H1 (cell line): ENCODE measurements at regions not wholly inside any gene's neighbourhood (a gene's known extent, or its start where the extent isn't known, plus 50 kb on each side); places are given as distances from the start of the nearest gene placed in this dataset.

Experiments
- CTCF ChIA-PET: fragments of 300-600 bp; sonication (Branson Sonifier 250); formaldehyde crosslinking; loops from one replicate; lab custom pipeline; 2021; ENCODE audit not compliant: partially characterized antibody; lab: Charles Lee
- POLR2A ChIA-PET: fragments of 300-600 bp; sonication (Branson Sonifier 250); formaldehyde crosslinking; loops from one replicate; lab custom pipeline; 2021; ENCODE audit warnings: inconsistent platforms; ENCODE audit not compliant: partially characterized antibody; lab: Charles Lee
- DNase-seq, 2 experiments: peaks; one replicate each; pipeline versions ENCODE4 v3.0.0 to v3.0.0-alpha.2; 2010 to 2022; ENCODE audit warnings: low spot score in 2 of 2, low read depth in 1 of 2, mixed read lengths in 1 of 2
- FAIRE-seq: peaks from 2 replicates; lab custom pipeline; 2011; peaks lifted over from hg19 to GRCh38; lab: Jason Lieb, UNC
- H2AFZ ChIP-seq: 2 replicates; pipeline ENCODE4 v1.8.1; 2012; ENCODE audit warnings: low read length, inconsistent platforms
- H2AK5ac ChIP-seq: 2 replicates; pipeline ENCODE4 v1.6.1; 2013; ENCODE audit warnings: low read depth, low read length
- H2BK120ac ChIP-seq: replicated peaks from 2 replicates; pipeline ENCODE3; 2013; ENCODE audit warnings: low read depth, low read length, inconsistent platforms
- H2BK12ac ChIP-seq: 2 replicates; pipeline ENCODE4 v1.6.1; 2013; ENCODE audit warnings: low read depth, low read length
- H2BK15ac ChIP-seq: 2 replicates; pipeline ENCODE4 v1.6.1; 2013; ENCODE audit warnings: low read length
- H2BK20ac ChIP-seq: 2 replicates; pipeline ENCODE4 v1.6.1; 2013; ENCODE audit warnings: low read length
- H2BK5ac ChIP-seq: 2 replicates; pipeline ENCODE4 v1.6.1; 2013; ENCODE audit warnings: low read depth, low read length
- H3K14ac ChIP-seq: 2 replicates; pipeline ENCODE4 v1.6.1; 2013; ENCODE audit warnings: inconsistent platforms; ENCODE audit not compliant: insufficient read length
- H3K18ac ChIP-seq: 2 replicates; pipeline ENCODE4 v1.6.1; 2013; ENCODE audit warnings: low read length; ENCODE audit errors: extremely low read depth
- H3K23ac ChIP-seq: 2 replicates; pipeline ENCODE4 v1.6.1; 2013; ENCODE audit warnings: inconsistent platforms; ENCODE audit not compliant: insufficient read length
- H3K23me2 ChIP-seq: 2 replicates; pipeline ENCODE4 v1.6.1; 2013; ENCODE audit warnings: low read depth, low read length
- H3K27ac ChIP-seq: 2 replicates; pipeline ENCODE4 v1.6.1; 2011; ENCODE audit warnings: low read depth, low read length, inconsistent platforms
- H3K27me3 ChIP-seq, 4 experiments: replicated peaks in 1 of 4; 1 replicate in 1 of 4; 2 replicates in 3 of 4; pipeline versions ENCODE4 v1.6.1 to v1.8.1; 2011 to 2013; ENCODE audit warnings: low read length in 3 of 4, mild to moderate bottlenecking in 3 of 4, inconsistent platforms in 2 of 4, mixed read lengths in 2 of 4, moderate library complexity in 1 of 4; ENCODE audit not compliant: control insufficient read depth in 3 of 4, insufficient read depth in 3 of 4; ENCODE audit errors: extremely low read depth in 1 of 4
- H3K36me3 ChIP-seq, 4 experiments: 2 replicates each; pipeline versions ENCODE4 v1.6.1 to v1.8.1; 2011 to 2013; ENCODE audit warnings: mild to moderate bottlenecking in 4 of 4, low read length in 3 of 4, moderate library complexity in 2 of 4, control low read depth in 1 of 4, inconsistent platforms in 1 of 4; ENCODE audit not compliant: insufficient read depth in 4 of 4, control insufficient read depth in 2 of 4
- H3K4ac ChIP-seq: replicated peaks from 2 replicates; pipeline ENCODE3; 2013; ENCODE audit warnings: low read length, low read depth, mixed read lengths, inconsistent platforms; ENCODE audit not compliant: insufficient read length
- H3K4me1 ChIP-seq, 4 experiments: replicated peaks in 1 of 4; 1 replicate in 1 of 4; 2 replicates in 3 of 4; pipeline versions ENCODE4 v1.6.1 to v1.8.1; 2011 to 2013; ENCODE audit warnings: low read length in 3 of 4, inconsistent platforms in 2 of 4, mixed read lengths in 1 of 4; ENCODE audit not compliant: insufficient read depth in 4 of 4, control insufficient read depth in 3 of 4
- H3K4me2 ChIP-seq, 2 experiments: 2 replicates each; pipeline versions ENCODE4 v1.6.1 to v1.8.1; 2011 to 2013; ENCODE audit warnings: low read depth in 2 of 2, low read length in 2 of 2, control low read depth in 1 of 2, inconsistent platforms in 1 of 2, mild to moderate bottlenecking in 1 of 2; ENCODE audit not compliant: insufficient read depth in 1 of 2
- H3K4me3 ChIP-seq, 4 experiments: fragments of 200-600, 300-600 bp in 1 of 4; sonication (generic), shearing (Covaris generic), sonication (Bioruptor Twin) in 1 of 4; 2 replicates each; pipeline versions ENCODE4 v1.5.1 to v1.8.1; 2011 to 2016; ENCODE audit warnings: low read length in 4 of 4, low read depth in 3 of 4, control low read depth in 2 of 4, inconsistent platforms in 2 of 4, mild to moderate bottlenecking in 2 of 4, mixed read lengths in 1 of 4, moderate library complexity in 1 of 4; ENCODE audit not compliant: insufficient read depth in 2 of 4; ENCODE audit errors: extremely low read depth in 1 of 4
- H3K56ac ChIP-seq: replicated peaks from 2 replicates; pipeline ENCODE3; 2013; ENCODE audit warnings: low read depth, mild to moderate bottlenecking, mixed read lengths, low read length, inconsistent platforms; ENCODE audit not compliant: insufficient read length
- H3K79me1 ChIP-seq: 2 replicates; pipeline ENCODE4 v1.6.1; 2013; ENCODE audit warnings: low read depth, low read length, control low read depth
- H3K79me2 ChIP-seq, 2 experiments: 2 replicates each; pipeline versions ENCODE4 v1.6.1 to v1.8.1; 2012 to 2013; ENCODE audit warnings: low read length in 2 of 2, mild to moderate bottlenecking in 2 of 2, inconsistent platforms in 1 of 2; ENCODE audit not compliant: insufficient read depth in 2 of 2, control insufficient read depth in 1 of 2
- H3K9ac ChIP-seq, 4 experiments: replicated peaks in 1 of 4; 1 replicate in 1 of 4; 2 replicates in 3 of 4; pipeline versions ENCODE4 v1.6.1 to v1.8.1; 2011 to 2013; ENCODE audit warnings: low read depth in 3 of 4, low read length in 3 of 4, control low read depth in 2 of 4, mild to moderate bottlenecking in 2 of 4, moderate library complexity in 2 of 4, inconsistent platforms in 1 of 4; ENCODE audit errors: extremely low read depth in 1 of 4
- H3K9me3 ChIP-seq, 2 experiments: 2 replicates each; pipeline versions ENCODE4 v1.6.1 to v1.8.1; 2012 to 2013; ENCODE audit warnings: mild to moderate bottlenecking in 2 of 2, moderate library complexity in 2 of 2, control low read depth in 1 of 2, inconsistent platforms in 1 of 2, low read depth in 1 of 2, low read length in 1 of 2, mixed read lengths in 1 of 2; ENCODE audit not compliant: insufficient read depth in 2 of 2
- H4K20me1 ChIP-seq, 2 experiments: replicated peaks in 1 of 2; 2 replicates each; pipeline versions ENCODE3 to v1.8.1; 2011 to 2013; ENCODE audit warnings: inconsistent platforms in 2 of 2, low read length in 2 of 2, mild to moderate bottlenecking in 1 of 2; ENCODE audit not compliant: insufficient read depth in 2 of 2, control insufficient read depth in 1 of 2
- H4K5ac ChIP-seq: 2 replicates; pipeline ENCODE4 v1.6.1; 2013; ENCODE audit warnings: low read length, low read depth, mixed read lengths, inconsistent platforms; ENCODE audit not compliant: insufficient read length
- H4K8ac ChIP-seq: 2 replicates; pipeline ENCODE4 v1.8.0; 2013; ENCODE audit warnings: mild to moderate bottlenecking, moderate library complexity, low read length, inconsistent platforms; ENCODE audit not compliant: insufficient read depth; ENCODE audit errors: extremely low read depth
- H4K91ac ChIP-seq: replicated peaks from 2 replicates; pipeline ENCODE3; 2013; ENCODE audit warnings: low read length, mixed read lengths, inconsistent platforms; ENCODE audit not compliant: insufficient read length
- BCL11A ChIP-seq, 2 experiments: IDR thresholded peaks; one replicate each; pipeline ENCODE4 v1.6.1; 2011; ENCODE audit warnings: low read depth in 2 of 2, low read length in 2 of 2, mild to moderate bottlenecking in 2 of 2
- EGR1 ChIP-seq: IDR thresholded peaks from 2 replicates; pipeline ENCODE4 v1.6.1; 2011; ENCODE audit warnings: low read depth, low read length, borderline replicate concordance
- MAFK ChIP-seq: IDR thresholded peaks from 2 replicates; pipeline ENCODE4 v1.6.1; 2012; ENCODE audit warnings: low read depth, mild to moderate bottlenecking, improper control_type of control experiment, low read length
- POLR2AphosphoS5 ChIP-seq: IDR thresholded peaks from 2 replicates; pipeline ENCODE4 v1.6.1; 2011; ENCODE audit warnings: low read depth, low read length
- TAF7 ChIP-seq: optimal IDR thresholded peaks from 2 replicates; pipeline ENCODE3; 2011; ENCODE audit warnings: low read depth, mild to moderate bottlenecking, inconsistent platforms, low read length, moderate library complexity, borderline replicate concordance
- TF ChIP-seq, protein P1 (sequence below): IDR thresholded peaks from 2 replicates; pipeline ENCODE4 v1.6.1; 2011; ENCODE audit warnings: low read length, improper control_type of control experiment

DNA sequence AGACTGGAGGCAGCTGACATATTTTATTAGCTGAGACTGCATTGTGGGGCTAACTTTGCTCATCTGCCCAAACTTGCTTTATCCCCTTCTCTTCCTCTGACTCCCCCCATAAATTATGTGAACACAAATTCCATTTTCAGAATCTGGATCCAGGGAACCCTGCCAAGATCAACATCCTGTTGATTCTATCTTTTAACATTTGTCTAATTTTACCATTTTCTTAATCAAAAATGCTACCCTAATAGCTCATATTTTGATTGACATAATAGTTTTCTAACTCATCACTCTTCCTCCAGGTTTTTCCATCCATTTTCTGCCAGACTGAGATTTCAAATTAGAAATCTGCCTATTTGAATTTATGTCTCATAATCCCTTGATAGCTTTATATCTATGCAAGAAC lies 184.7 kb upstream of the PRSS16 start:
- H3K18ac ChIP-seq = no peak overlapping the region
- no peak for DNase-seq
- H3K14ac ChIP-seq = no peak overlapping the region
- H2BK5ac ChIP-seq = no peak overlapping the region
- no peaks in the 10 kb centered on the region for H3K9me3 ChIP-seq
- no peak overlapping the region for H4K5ac ChIP-seq
- H4K8ac ChIP-seq = no peak overlapping the region
- H3K4me3 ChIP-seq = no peak overlapping the region
- no peak overlapping the region for H3K9ac ChIP-seq
- H3K23me2 ChIP-seq = peaks cover 2% of the 10 kb centered on the region
- CTCF ChIA-PET = interaction anchor here (0.8 kb wide), 1 partner anchor 8 kb away, joined by 4 read pairs; no protein-coding TSS in a partner anchor
- no peaks in the 10 kb centered on the region for H3K79me2 ChIP-seq
- H3K27me3 ChIP-seq = no peaks in the 10 kb centered on the region
- H3K27ac ChIP-seq = no peak overlapping the region
- no peaks in the 10 kb centered on the region for H3K79me1 ChIP-seq
- H3K4ac ChIP-seq = no peak overlapping the region
- H3K36me3 ChIP-seq = no peaks in the 10 kb centered on the region
- no peak overlapping the region for H2BK15ac ChIP-seq
- FAIRE-seq = no peak
- POLR2A ChIA-PET = interaction anchor here (1.4 kb wide), 2 partner anchors 10 to 82 kb away, joined by 3 to 4 read pairs; no protein-coding TSS in a partner anchor
- no peak overlapping the region for H2BK12ac ChIP-seq
- no peak overlapping the region for H3K23ac ChIP-seq
- no peak overlapping the region for H2AFZ ChIP-seq
- no peak overlapping the region for H3K56ac ChIP-seq
- H3K4me2 ChIP-seq = no peak overlapping the region
- H2BK20ac ChIP-seq = no peak overlapping the region
- peaks cover 4 to 7% (median 4%) of the 10 kb centered on the region in 4 experiments; a peak in 6 of 7 replicates for H3K4me1 ChIP-seq
- H4K20me1 ChIP-seq = no peaks in the 10 kb centered on the region
- H2BK120ac ChIP-seq = no peak overlapping the region
- H4K91ac ChIP-seq = no peak overlapping the region
- no peak overlapping the region for H2AK5ac ChIP-seq
- TF ChIP-seq BCL11A (IDR thresholded peaks at IDR 0.05; ENCODE audit: low read depth in 2 of 2, low read length in 2 of 2) = no peak
- TF ChIP-seq EGR1 = no peak
- TF ChIP-seq TAF7 = no peak
- TF ChIP-seq MAFK = no peak
- TF ChIP-seq POLR2AphosphoS5 = no peak
- TF ChIP-seq, protein P1, sequence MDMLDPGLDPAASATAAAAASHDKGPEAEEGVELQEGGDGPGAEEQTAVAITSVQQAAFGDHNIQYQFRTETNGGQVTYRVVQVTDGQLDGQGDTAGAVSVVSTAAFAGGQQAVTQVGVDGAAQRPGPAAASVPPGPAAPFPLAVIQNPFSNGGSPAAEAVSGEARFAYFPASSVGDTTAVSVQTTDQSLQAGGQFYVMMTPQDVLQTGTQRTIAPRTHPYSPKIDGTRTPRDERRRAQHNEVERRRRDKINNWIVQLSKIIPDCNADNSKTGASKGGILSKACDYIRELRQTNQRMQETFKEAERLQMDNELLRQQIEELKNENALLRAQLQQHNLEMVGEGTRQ = no peak
- TF ChIP-seq, all 59 proteins: peak for 0
